Vagina (tissue), 2 donors: ENCODE measurements at regions not wholly inside any gene's neighbourhood (a gene's known extent, or its start where the extent isn't known, plus 50 kb on each side); places are given as distances from the start of the nearest gene placed in this dataset.

Source experiments
- DNase-seq, 2 donors: peaks; one replicate each; pipeline ENCODE4 v3.0.0-alpha.2; 2017; ENCODE audit errors: extremely low spot score in 2 of 2
- H3K27ac ChIP-seq: fragments of 200-600 bp; sonication (generic); one replicate; pipeline ENCODE4 v1.5.1; 2019
- H3K27me3 ChIP-seq: fragments of 200-600 bp; sonication (generic); one replicate; pipeline ENCODE4 v1.5.1; 2019
- H3K36me3 ChIP-seq, 2 donors: fragments of 200-600 bp; sonication (generic); one replicate each; pipeline ENCODE4 v1.5.1; 2017 to 2019
- H3K4me1 ChIP-seq: fragments of 200-600 bp; sonication (generic); one replicate; pipeline ENCODE4 v1.5.1; 2019
- H3K4me3 ChIP-seq, 2 donors: fragments of 200-600 bp; sonication (generic); 1 replicate in 1 of 2; 2 replicates in 1 of 2; pipeline ENCODE4 v1.5.1; 2016 to 2019
- H3K9me3 ChIP-seq: fragments of 200-600 bp; sonication (generic); one replicate; pipeline ENCODE4 v1.5.1; 2019
- CTCF ChIP-seq, 3 experiments: fragments of 450-650 bp in 2 of 3; fragments of 200-600 bp in 1 of 3; sonication (generic) in 1 of 3; IDR thresholded peaks; one replicate each; pipeline ENCODE4 v1.5.1; 2017 to 2019; ENCODE audit warnings: antibody characterized with exemption in 3 of 3, mild to moderate bottlenecking in 2 of 3, moderate library complexity in 2 of 3
- POLR2A ChIP-seq, 2 donors: fragments of 450-650 bp; IDR thresholded peaks; one replicate each; pipeline ENCODE4 v1.6.1; 2017; ENCODE audit warnings: antibody characterized with exemption in 2 of 2, mild to moderate bottlenecking in 2 of 2, moderate library complexity in 2 of 2
- POLR2AphosphoS5 ChIP-seq, 2 donors: sonication (generic); formaldehyde crosslinking; IDR thresholded peaks; one replicate each; pipeline ENCODE4 v1.9.0; 2017; ENCODE audit warnings: antibody characterized with exemption in 2 of 2, mild to moderate bottlenecking in 2 of 2, low read depth in 1 of 2; ENCODE audit not compliant: insufficient read depth in 1 of 2
- intact Hi-C: fragments of 100-400 bp; cut with DNase I; formaldehyde crosslinking; loops from one replicate; pipeline ENCODE4 v1.15.1; 2023

DNA sequence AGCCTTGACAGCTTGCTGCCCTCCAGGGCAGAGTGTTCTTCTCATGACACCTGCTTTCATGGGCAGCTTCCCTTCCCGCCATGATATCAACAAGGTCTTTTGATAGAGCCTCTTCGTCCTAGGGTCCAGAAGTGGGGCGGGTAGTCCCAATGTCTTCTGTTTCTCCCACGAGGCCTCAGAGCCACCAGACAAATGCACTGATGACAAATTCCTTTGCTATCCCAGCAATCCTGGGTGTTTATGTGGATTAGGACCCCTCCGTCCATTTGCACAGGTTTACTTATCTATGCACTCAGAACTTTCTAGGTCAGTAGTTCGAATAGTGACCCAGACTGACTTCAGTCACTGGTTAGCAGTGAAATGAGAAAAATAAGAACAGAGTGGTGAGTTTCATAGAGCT lies 52.6 kb upstream of the PRMT8 start:
- Histone ChIP-seq H3K4me3 (no peak overlapping the region), H3K9me3 (no peaks in the 10 kb centered on the region), H3K27ac (no peak overlapping the region), H3K4me1 (no peaks in the 10 kb centered on the region), H3K27me3 (no peaks in the 10 kb centered on the region), H3K36me3 (no peaks in the 10 kb centered on the region)
- TF ChIP-seq POLR2AphosphoS5 (IDR thresholded peaks at IDR 0.05; ENCODE audit: insufficient read depth in 1 of 2, low read depth in 1 of 2) (no peak), POLR2A (IDR thresholded peaks at IDR 0.05) (no peak), CTCF (IDR thresholded peaks at IDR 0.05) (no peak)
- intact Hi-C loops = no loop called here
- DNase-seq = no peak
